Neural progenitor cell (in vitro differentiated cells): ENCODE measurements at regions not wholly inside any gene's neighbourhood (a gene's known extent, or its start where the extent isn't known, plus 50 kb on each side); places are given as distances from the start of the nearest gene placed in this dataset. TPM values are rescaled to one million over a fixed set of nuclear protein-coding genes. Genes with fewer than 3 reads are reported as not detected.

Experiments
- DNase-seq: peaks from one replicate; pipeline ENCODE4 v3.0.0-alpha.2; 2016; ENCODE audit warnings: low spot score
- H2AFZ ChIP-seq: fragments of 200-600 bp; sonication (generic); replicated peaks from 2 replicates; pipeline ENCODE4 v1.6.1; 2016; ENCODE audit warnings: antibody characterized with exemption
- H3F3A ChIP-seq: fragments of 200-600 bp; sonication (generic); 2 replicates; pipeline ENCODE4 v1.6.1; 2016; ENCODE audit warnings: antibody characterized with exemption, low read depth
- H3K27ac ChIP-seq: fragments of 200-600 bp; sonication (generic); 2 replicates; pipeline ENCODE4 v1.5.1; 2016; ENCODE audit warnings: mild to moderate bottlenecking
- H3K27me3 ChIP-seq: fragments of 200-600 bp; sonication (generic); 2 replicates; pipeline ENCODE4 v1.6.1; 2016; ENCODE audit warnings: mild to moderate bottlenecking, moderate library complexity
- H3K36me3 ChIP-seq: fragments of 200-600 bp; sonication (generic); 2 replicates; pipeline ENCODE4 v1.5.1; 2016
- H3K4me1 ChIP-seq: fragments of 200-600 bp; sonication (generic); 2 replicates; pipeline ENCODE4 v1.6.1; 2016; ENCODE audit warnings: mixed run types
- H3K4me2 ChIP-seq: fragments of 200-600 bp; sonication (generic); 2 replicates; pipeline ENCODE4 v1.6.1; 2016
- H3K4me3 ChIP-seq: fragments of 200-600 bp; sonication (generic); 2 replicates; pipeline ENCODE4 v1.5.1; 2016
- H3K79me2 ChIP-seq: fragments of 200-600 bp; sonication (generic); 2 replicates; pipeline ENCODE4 v1.6.1; 2016; ENCODE audit warnings: low read depth
- H3K9ac ChIP-seq: fragments of 200-600 bp; sonication (generic); 2 replicates; pipeline ENCODE4 v1.6.1; 2016
- H3K9me3 ChIP-seq: fragments of 200-600 bp; sonication (generic); 2 replicates; pipeline ENCODE4 v1.5.1; 2016; ENCODE audit warnings: low read depth
- H4K20me1 ChIP-seq: fragments of 200-600 bp; sonication (generic); 2 replicates; pipeline ENCODE4 v1.6.1; 2016; ENCODE audit warnings: low read depth
- H3K27ac Mint-ChIP-seq: 3 replicates; pipeline ENCODE4 v1.8.0; 2021; ENCODE audit warnings: mixed read lengths
- H3K27me3 Mint-ChIP-seq: 2 replicates; pipeline ENCODE4 v1.8.0; 2022; ENCODE audit warnings: low read depth, mild to moderate bottlenecking, inconsistent platforms, moderate library complexity, mixed read lengths; ENCODE audit not compliant: insufficient read depth
- H3K36me3 Mint-ChIP-seq: 3 replicates; pipeline ENCODE4 v1.8.0; 2021; ENCODE audit warnings: mixed read lengths
- H3K4me1 Mint-ChIP-seq: 3 replicates; pipeline ENCODE4 v1.8.0; 2021; ENCODE audit warnings: mixed read lengths
- H3K4me3 Mint-ChIP-seq: 3 replicates; pipeline ENCODE4 v1.8.0; 2021; ENCODE audit warnings: mild to moderate bottlenecking, moderate library complexity, mixed read lengths
- H3K9me3 Mint-ChIP-seq: 3 replicates; pipeline ENCODE4 v1.8.0; 2020; ENCODE audit warnings: mixed read lengths
- EZH2 ChIP-seq: fragments of 200-600 bp; sonication (generic); IDR thresholded peaks from 2 replicates; pipeline ENCODE4 v1.6.1; 2017; ENCODE audit warnings: antibody characterized with exemption, mild to moderate bottlenecking, moderate library complexity
- EZH2phosphoT487 ChIP-seq: fragments of 200-600 bp; sonication (generic); IDR thresholded peaks from 2 replicates; pipeline ENCODE4 v1.6.1; 2017; ENCODE audit warnings: antibody characterized with exemption
- small RNA-seq: library from RNA; depleted of rRNA; stranded (forward); fragments of <200 nt; gene quantifications from one replicate; pipeline ENCODE3, GENCODE V24; 2015
- TF ChIP-seq, protein P1 (sequence below): fragments of 200-600 bp; sonication (generic); IDR thresholded peaks from 2 replicates; pipeline ENCODE4 v1.5.1; 2017; ENCODE audit warnings: antibody characterized with exemption, mild to moderate bottlenecking

DNA sequence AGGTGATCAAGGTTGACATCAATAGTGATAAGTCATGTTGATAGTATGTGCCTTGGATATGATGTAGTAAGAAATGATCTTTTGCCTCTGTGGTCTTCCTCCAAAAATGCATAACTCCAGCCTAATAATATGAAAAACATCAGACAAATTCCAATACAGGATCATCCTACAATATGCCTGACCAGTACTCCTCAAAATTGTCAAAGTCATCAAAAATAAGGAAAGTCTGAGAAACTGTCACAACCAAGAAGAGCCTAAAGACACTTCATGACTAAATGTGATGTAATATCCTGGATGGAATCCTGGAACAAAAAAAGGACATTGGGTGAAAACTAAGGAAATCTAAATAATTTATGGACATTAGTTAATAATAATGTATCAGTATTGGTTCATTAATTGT lies 50.3 kb upstream of the LCORL start:
- H3K27me3 ChIP-seq = no peaks in the 10 kb centered on the region
- DNase-seq = no peak
- H4K20me1 ChIP-seq = no peaks in the 10 kb centered on the region
- H3K9me3 ChIP-seq = no peaks in the 10 kb centered on the region
- no peaks in the 10 kb centered on the region for H3F3A ChIP-seq
- H3K4me1 Mint-ChIP-seq = no peaks in the 10 kb centered on the region
- H3K36me3 Mint-ChIP-seq = no peaks in the 10 kb centered on the region
- H3K9ac ChIP-seq = no peak overlapping the region
- H2AFZ ChIP-seq = no peak overlapping the region
- H3K4me2 ChIP-seq = no peak overlapping the region
- no peaks in the 10 kb centered on the region for H3K36me3 ChIP-seq
- H3K27ac ChIP-seq = no peak overlapping the region
- H3K27me3 Mint-ChIP-seq = peaks cover 8% of the 10 kb centered on the region
- H3K79me2 ChIP-seq = no peaks in the 10 kb centered on the region
- no peak overlapping the region for H3K4me3 Mint-ChIP-seq
- H3K27ac Mint-ChIP-seq = no peak overlapping the region
- TF ChIP-seq, protein P1, sequence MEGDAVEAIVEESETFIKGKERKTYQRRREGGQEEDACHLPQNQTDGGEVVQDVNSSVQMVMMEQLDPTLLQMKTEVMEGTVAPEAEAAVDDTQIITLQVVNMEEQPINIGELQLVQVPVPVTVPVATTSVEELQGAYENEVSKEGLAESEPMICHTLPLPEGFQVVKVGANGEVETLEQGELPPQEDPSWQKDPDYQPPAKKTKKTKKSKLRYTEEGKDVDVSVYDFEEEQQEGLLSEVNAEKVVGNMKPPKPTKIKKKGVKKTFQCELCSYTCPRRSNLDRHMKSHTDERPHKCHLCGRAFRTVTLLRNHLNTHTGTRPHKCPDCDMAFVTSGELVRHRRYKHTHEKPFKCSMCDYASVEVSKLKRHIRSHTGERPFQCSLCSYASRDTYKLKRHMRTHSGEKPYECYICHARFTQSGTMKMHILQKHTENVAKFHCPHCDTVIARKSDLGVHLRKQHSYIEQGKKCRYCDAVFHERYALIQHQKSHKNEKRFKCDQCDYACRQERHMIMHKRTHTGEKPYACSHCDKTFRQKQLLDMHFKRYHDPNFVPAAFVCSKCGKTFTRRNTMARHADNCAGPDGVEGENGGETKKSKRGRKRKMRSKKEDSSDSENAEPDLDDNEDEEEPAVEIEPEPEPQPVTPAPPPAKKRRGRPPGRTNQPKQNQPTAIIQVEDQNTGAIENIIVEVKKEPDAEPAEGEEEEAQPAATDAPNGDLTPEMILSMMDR = no peak
- TF ChIP-seq EZH2phosphoT487 (no peak), EZH2 (no peak)
- peaks cover 2% of the 10 kb centered on the region for H3K9me3 Mint-ChIP-seq
- H3K4me3 ChIP-seq = no peak overlapping the region
- no peaks in the 10 kb centered on the region for H3K4me1 ChIP-seq

Small RNA genes lying in the stretch of these regions (small RNA-seq; reads per million reads assigned to genes)
- not detected for gene RNA5SP157
